ENCODE measurements at regions not wholly inside any gene's neighbourhood (a gene's known extent, or its start where the extent isn't known, plus 50 kb on each side); places are given as distances from the start of the nearest gene placed in this dataset.

- no peak for DNase-seq (ENCODE audit: low read depth in 2 of 2, low spot score in 1 of 2)
These were observed 104.7 kb upstream of the RAP1B start for GRCh38 chr12:68505970-68506369.

- no peak for DNase-seq (ENCODE audit: low read depth in 2 of 2, low spot score in 1 of 2)
These were observed 104.1 kb upstream of the RAP1B start for GRCh38 chr12:68506619-68507018.

GRCh38 chr12:68507657-68508056 lies 103.0 kb upstream of the RAP1B start:
- no peak for DNase-seq (ENCODE audit: low read depth in 2 of 2, low spot score in 1 of 2)

GRCh38 chr12:68508576-68508975 lies 102.1 kb upstream of the RAP1B start:
- no peak for DNase-seq (ENCODE audit: low read depth in 2 of 2, low spot score in 1 of 2)

- no peak for DNase-seq (ENCODE audit: low read depth in 2 of 2, low spot score in 1 of 2)
These were observed 101.5 kb upstream of the RAP1B start for GRCh38 chr12:68509242-68509641.

GRCh38 chr12:68510397-68510796 lies 100.3 kb upstream of the RAP1B start:
- DNase-seq (ENCODE audit: low read depth in 2 of 2, low spot score in 1 of 2): no peak

GRCh38 chr12:68514807-68515411 lies 95.8 kb upstream of the RAP1B start:
- no peak for DNase-seq (ENCODE audit: low read depth in 2 of 2, low spot score in 1 of 2)

GRCh38 chr12:68515793-68516192 lies 94.9 kb upstream of the RAP1B start:
- DNase-seq (ENCODE audit: low read depth in 2 of 2, low spot score in 1 of 2): no peak

GRCh38 chr12:68521321-68521839 lies 89.3 kb upstream of the RAP1B start:
- no peak for DNase-seq (ENCODE audit: low read depth in 2 of 2, low spot score in 1 of 2)

- DNase-seq (ENCODE audit: low read depth in 2 of 2, low spot score in 1 of 2): no peak
These were observed 88.7 kb upstream of the RAP1B start for GRCh38 chr12:68521848-68522502.

- DNase-seq (ENCODE audit: low read depth in 2 of 2, low spot score in 1 of 2): no peak
These were observed 81.2 kb upstream of the RAP1B start for GRCh38 chr12:68529466-68529865.

- no peak for DNase-seq (ENCODE audit: low read depth in 2 of 2, low spot score in 1 of 2)
These were observed 80.8 kb upstream of the RAP1B start for GRCh38 chr12:68529869-68530268.

- DNase-seq (ENCODE audit: low read depth in 2 of 2, low spot score in 1 of 2): no peak
These were observed 80.4 kb upstream of the RAP1B start for GRCh38 chr12:68530299-68530698.

- DNase-seq (ENCODE audit: low read depth in 2 of 2, low spot score in 1 of 2): no peak
These were observed 79.7 kb upstream of the RAP1B start for GRCh38 chr12:68530965-68531364.

- DNase-seq (ENCODE audit: low read depth in 2 of 2, low spot score in 1 of 2): no peak
These were observed 78.4 kb upstream of the RAP1B start for GRCh38 chr12:68532204-68532886.

GRCh38 chr12:68532887-68533248 lies 77.8 kb upstream of the RAP1B start:
- no peak for DNase-seq (ENCODE audit: low read depth in 2 of 2, low spot score in 1 of 2)

- no peak for DNase-seq (ENCODE audit: low read depth in 2 of 2, low spot score in 1 of 2)
These were observed 76.6 kb upstream of the RAP1B start for GRCh38 chr12:68534108-68534507.

GRCh38 chr12:68536885-68537485 lies 73.7 kb upstream of the RAP1B start:
- no peak for DNase-seq (ENCODE audit: low read depth in 2 of 2, low spot score in 1 of 2)

- DNase-seq (ENCODE audit: low read depth in 2 of 2, low spot score in 1 of 2): no peak
These were observed 73.1 kb upstream of the RAP1B start for GRCh38 chr12:68537571-68537970.

GRCh38 chr12:68538726-68539614 lies 71.7 kb upstream of the RAP1B start:
- peak; percentile 5 to 48 for DNase-seq (ENCODE audit: low read depth in 2 of 2, low spot score in 1 of 2)

- no peak for DNase-seq (ENCODE audit: low read depth in 2 of 2, low spot score in 1 of 2)
These were observed 71.1 kb upstream of the RAP1B start for GRCh38 chr12:68539615-68539952.

Measured in stimulated activated CD8-positive, alpha-beta memory T cell treated with anti-CD3 and anti-CD28 coated beads, Interleukin-4, amount 100 ng/mL, for 4 hours (primary cell).